Mesenchymal stem cell (in vitro differentiated cells and primary cell): ENCODE measurements at regions not wholly inside any gene's neighbourhood (a gene's known extent, or its start where the extent isn't known, plus 50 kb on each side); places are given as distances from the start of the nearest gene placed in this dataset.

ENCODE experiments used
- DNase-seq: peaks from one replicate; pipeline ENCODE4 v3.0.0-alpha.2; 2013
- H2AFZ ChIP-seq: one replicate; pipeline ENCODE4 v1.6.1; 2013; ENCODE audit warnings: low read depth, mild to moderate bottlenecking, control low read depth, inconsistent platforms, low read length, moderate library complexity
- H2AK5ac ChIP-seq: 2 replicates; pipeline ENCODE4 v1.6.1; 2013; ENCODE audit warnings: low read length, moderate library complexity, mild to moderate bottlenecking, inconsistent platforms; ENCODE audit not compliant: severe bottlenecking
- H2BK120ac ChIP-seq: one replicate; pipeline ENCODE4 v1.6.1; 2013; ENCODE audit warnings: low read depth, mild to moderate bottlenecking, inconsistent platforms, low read length, moderate library complexity
- H2BK12ac ChIP-seq, 2 experiments: one replicate each; pipeline ENCODE4 v1.6.1; 2013; ENCODE audit warnings: inconsistent platforms in 2 of 2, low read length in 2 of 2, mild to moderate bottlenecking in 2 of 2, moderate library complexity in 2 of 2, control low read depth in 1 of 2
- H2BK15ac ChIP-seq: one replicate; pipeline ENCODE4 v1.6.1; 2013; ENCODE audit warnings: mild to moderate bottlenecking, low read depth, inconsistent platforms; ENCODE audit not compliant: poor library complexity, severe bottlenecking
- H2BK5ac ChIP-seq: 2 replicates; pipeline ENCODE4 v1.6.1; 2013; ENCODE audit warnings: low read depth, mild to moderate bottlenecking, low read length, control low read depth, inconsistent platforms; ENCODE audit not compliant: poor library complexity, severe bottlenecking
- H3K14ac ChIP-seq, 2 experiments: one replicate each; pipeline ENCODE4 v1.6.1; 2013; ENCODE audit warnings: inconsistent platforms in 2 of 2, low read length in 2 of 2, control low read depth in 1 of 2, mild to moderate bottlenecking in 1 of 2, moderate library complexity in 1 of 2
- H3K18ac ChIP-seq, 2 experiments: one replicate each; pipeline ENCODE4 v1.6.1; 2013; ENCODE audit warnings: inconsistent platforms in 2 of 2, low read length in 2 of 2, control low read depth in 1 of 2, low read depth in 1 of 2, mild to moderate bottlenecking in 1 of 2
- H3K23ac ChIP-seq, 2 experiments: one replicate each; pipeline ENCODE4 v1.6.1; 2013; ENCODE audit warnings: inconsistent platforms in 2 of 2, low read length in 2 of 2, mild to moderate bottlenecking in 2 of 2, moderate library complexity in 2 of 2, control low read depth in 1 of 2
- H3K27ac ChIP-seq: 2 replicates; pipeline ENCODE4 v1.5.1; 2013; ENCODE audit warnings: mild to moderate bottlenecking, moderate library complexity, low read length, control low read depth, inconsistent platforms; ENCODE audit not compliant: poor library complexity, severe bottlenecking
- H3K27me3 ChIP-seq, 2 experiments: 2 replicates each; pipeline versions ENCODE4 v1.6.1 to v1.7.0; 2013; ENCODE audit warnings: low read length in 2 of 2, mild to moderate bottlenecking in 2 of 2, moderate library complexity in 2 of 2, control low read depth in 1 of 2, inconsistent platforms in 1 of 2; ENCODE audit not compliant: control insufficient read depth in 1 of 2, insufficient read depth in 1 of 2
- H3K36me3 ChIP-seq, 2 experiments: 2 replicates each; pipeline versions ENCODE4 v1.6.1 to v1.7.0; 2013; ENCODE audit warnings: low read length in 2 of 2, control low read depth in 1 of 2, inconsistent platforms in 1 of 2, low read depth in 1 of 2, mild to moderate bottlenecking in 1 of 2; ENCODE audit not compliant: insufficient read depth in 2 of 2, control insufficient read depth in 1 of 2
- H3K4ac ChIP-seq, 2 experiments: one replicate each; pipeline ENCODE4 v1.6.1; 2013; ENCODE audit warnings: inconsistent platforms in 2 of 2, low read length in 2 of 2, mild to moderate bottlenecking in 2 of 2, moderate library complexity in 2 of 2, control low read depth in 1 of 2, low read depth in 1 of 2
- H3K4me1 ChIP-seq: 2 replicates; pipeline ENCODE4 v1.6.1; 2013; ENCODE audit warnings: low read depth, low read length, control low read depth; ENCODE audit not compliant: control insufficient read depth, insufficient read depth
- H3K4me2 ChIP-seq: 2 replicates; pipeline ENCODE4 v1.6.1; 2013; ENCODE audit warnings: low read length, mild to moderate bottlenecking, inconsistent platforms; ENCODE audit not compliant: poor library complexity, severe bottlenecking
- H3K4me3 ChIP-seq, 2 experiments: 2 replicates each; pipeline versions ENCODE4 v1.5.1 to v1.7.0; 2013; ENCODE audit warnings: low read length in 2 of 2, mild to moderate bottlenecking in 2 of 2, control low read depth in 1 of 2, low read depth in 1 of 2; ENCODE audit not compliant: insufficient read depth in 1 of 2
- H3K79me1 ChIP-seq: replicated peaks from 2 replicates; pipeline ENCODE4 v1.6.1; 2013; ENCODE audit warnings: mild to moderate bottlenecking, control low read depth, low read length, inconsistent platforms; ENCODE audit not compliant: poor library complexity, severe bottlenecking
- H3K9ac ChIP-seq: 2 replicates; pipeline ENCODE4 v1.7.0; 2013; ENCODE audit warnings: mild to moderate bottlenecking, low read length, moderate library complexity
- H3K9me3 ChIP-seq: 2 replicates; pipeline ENCODE4 v1.7.0; 2013; ENCODE audit warnings: mild to moderate bottlenecking, low read length; ENCODE audit not compliant: control insufficient read depth
- H4K8ac ChIP-seq: one replicate; pipeline ENCODE4 v1.6.1; 2013; ENCODE audit warnings: inconsistent platforms, mild to moderate bottlenecking, low read length, moderate library complexity
- H4K91ac ChIP-seq: one replicate; pipeline ENCODE4 v1.6.1; 2013; ENCODE audit warnings: mild to moderate bottlenecking, low read length, inconsistent platforms
- WGBS: methylation state at CpG from one replicate; pipeline ENCODE4 v1.1.7; 2013; ENCODE audit warnings: mixed read lengths; 5-methylcytosine and 5-hydroxymethylcytosine counted together

GRCh38 chr15:38898236-38898635 lies 333.6 kb upstream of the RASGRP1 start:
- H2BK12ac ChIP-seq = no peak overlapping the region
- no peaks in the 10 kb centered on the region for H3K79me1 ChIP-seq
- no peak overlapping the region for H2AK5ac ChIP-seq
- no peak for DNase-seq
- H3K4ac ChIP-seq = peak overlapping the region in 1 of 2 experiments; percentile 22
- H4K91ac ChIP-seq = no peak overlapping the region
- no peak overlapping the region for H3K23ac ChIP-seq
- H3K27ac ChIP-seq = no peak overlapping the region
- 100% methylated on average over 1 of the region's 1 CpG for WGBS
- no peak overlapping the region for H3K9ac ChIP-seq
- H2BK120ac ChIP-seq = no peak overlapping the region
- no peaks in the 10 kb centered on the region for H3K36me3 ChIP-seq
- H3K4me2 ChIP-seq = no peak overlapping the region
- no peaks in the 10 kb centered on the region for H3K9me3 ChIP-seq
- no peak overlapping the region for H2AFZ ChIP-seq
- no peak overlapping the region for H3K14ac ChIP-seq
- H3K4me1 ChIP-seq = peaks cover 6% of the 10 kb centered on the region
- H2BK15ac ChIP-seq = no peak overlapping the region
- no peak overlapping the region for H3K4me3 ChIP-seq
- no peak overlapping the region for H2BK5ac ChIP-seq
- no peak overlapping the region for H3K18ac ChIP-seq
- H4K8ac ChIP-seq = no peak overlapping the region
- H3K27me3 ChIP-seq = no peaks in the 10 kb centered on the region

- Histone ChIP-seq H2AFZ (no peak overlapping the region), H3K14ac (no peak overlapping the region), H2AK5ac (no peak overlapping the region), H3K4me1 (peaks cover 4% of the 10 kb centered on the region), H4K8ac (no peak overlapping the region), H3K4me3 (no peak overlapping the region), H2BK15ac (no peak overlapping the region), H2BK5ac (no peak overlapping the region), H3K4me2 (no peak overlapping the region), H2BK120ac (no peak overlapping the region), H3K27ac (no peak overlapping the region), H2BK12ac (no peak overlapping the region), H3K18ac (peak overlapping the region in 1 of 2 experiments; percentile 29), H3K79me1 (no peaks in the 10 kb centered on the region), H3K9me3 (peaks cover under 1% of the 10 kb centered on the region), H3K9ac (no peak overlapping the region), H3K4ac (peak overlapping the region in 1 of 2 experiments; percentile 13), H3K27me3 (no peaks in the 10 kb centered on the region), H3K36me3 (no peaks in the 10 kb centered on the region), H3K23ac (no peak overlapping the region), H4K91ac (no peak overlapping the region)
- 100% methylated on average over 1 of the region's 2 CpGs for WGBS
- DNase-seq = no peak
These were observed 334.7 kb upstream of the RASGRP1 start for GRCh38 chr15:38899300-38899699.

- Histone ChIP-seq H3K14ac (no peak overlapping the region), H2BK120ac (no peak overlapping the region), H3K18ac (peak overlapping the region in 1 of 2 experiments; percentile 28), H3K36me3 (no peaks in the 10 kb centered on the region), H3K9ac (no peak overlapping the region), H3K27ac (no peak overlapping the region), H3K4me3 (no peak overlapping the region), H2AFZ (no peak overlapping the region), H4K8ac (no peak overlapping the region), H3K79me1 (no peaks in the 10 kb centered on the region), H3K23ac (no peak overlapping the region), H2BK15ac (no peak overlapping the region), H3K4me1 (no peaks in the 10 kb centered on the region), H2BK12ac (peak overlapping the region in 1 of 2 experiments; percentile 7), H2BK5ac (no peak overlapping the region), H4K91ac (no peak overlapping the region), H3K9me3 (peaks cover 10% of the 10 kb centered on the region), H3K27me3 (no peaks in the 10 kb centered on the region), H3K4ac (no peak overlapping the region), H3K4me2 (no peak overlapping the region), H2AK5ac (no peak overlapping the region)
- WGBS = 96% methylated on average over 4 of the region's 4 CpGs
- no peak for DNase-seq
These were observed 339.7 kb upstream of the RASGRP1 start for GRCh38 chr15:38904298-38904697.

- H3K27ac ChIP-seq = no peak overlapping the region
- no peak overlapping the region for H3K14ac ChIP-seq
- no peak overlapping the region for H3K4me2 ChIP-seq
- no peak overlapping the region for H2AFZ ChIP-seq
- H4K91ac ChIP-seq = no peak overlapping the region
- H3K36me3 ChIP-seq = no peaks in the 10 kb centered on the region
- H2BK15ac ChIP-seq = no peak overlapping the region
- whole genome bisulfite sequencing = 74% methylated on average over 1 of the region's 1 CpG
- H3K4ac ChIP-seq = no peak overlapping the region
- H3K9me3 ChIP-seq = peaks cover 10% of the 10 kb centered on the region
- no peaks in the 10 kb centered on the region for H3K27me3 ChIP-seq
- no peak overlapping the region for H2BK120ac ChIP-seq
- no peak overlapping the region for H3K9ac ChIP-seq
- H4K8ac ChIP-seq = no peak overlapping the region
- H2BK5ac ChIP-seq = no peak overlapping the region
- H2BK12ac ChIP-seq = no peak overlapping the region
- H3K23ac ChIP-seq = no peak overlapping the region
- H3K79me1 ChIP-seq = no peaks in the 10 kb centered on the region
- H2AK5ac ChIP-seq = no peak overlapping the region
- H3K4me3 ChIP-seq = no peak overlapping the region
- no peaks in the 10 kb centered on the region for H3K4me1 ChIP-seq
- no peak overlapping the region for H3K18ac ChIP-seq
- DNase-seq = no peak
These were observed 341.0 kb upstream of the RASGRP1 start for GRCh38 chr15:38905632-38906031.
